ENCODE measurements at regions not wholly inside any gene's neighbourhood (a gene's known extent, or its start where the extent isn't known, plus 50 kb on each side); places are given as distances from the start of the nearest gene placed in this dataset.

- TF ChIP-seq CTCF (conservative IDR thresholded peaks at IDR 0.05) (no peak), EZH2 (IDR thresholded peaks at IDR 0.05; ENCODE audit: low read depth) (no peak)
Observed at GRCh38 chr7:123323689-123324088, 123.9 kb upstream of the SLC13A1 start.
